Neural cell (in vitro differentiated cells): ENCODE measurements at regions not wholly inside any gene's neighbourhood (a gene's known extent, or its start where the extent isn't known, plus 50 kb on each side); places are given as distances from the start of the nearest gene placed in this dataset.
"Not testable (repeated sequence)": the region's sequence is repeated elsewhere in the genome, so short reads cannot be mapped to it uniquely, and the experiment has no call there.

ENCODE experiments used
- EP300 ChIP-seq: fragments of 450-650 bp; conservative IDR thresholded peaks from 2 replicates; pipeline ENCODE4 v1.6.1; 2014; ENCODE audit warnings: antibody characterized with exemption, mild to moderate bottlenecking, moderate library complexity; ENCODE audit not compliant: poor library complexity, severe bottlenecking
- RAD21 ChIP-seq: fragments of 450-650 bp; conservative IDR thresholded peaks from 2 replicates; pipeline ENCODE4 v1.6.1; 2014; ENCODE audit warnings: antibody characterized with exemption, mild to moderate bottlenecking, moderate library complexity
- TAF1 ChIP-seq: IDR thresholded peaks from 2 replicates; pipeline ENCODE4 v1.6.1; 2012; ENCODE audit warnings: low read depth
- TF ChIP-seq, protein P1 (sequence below): fragments of 450-650 bp; IDR thresholded peaks from 2 replicates; pipeline ENCODE4 v1.5.1; 2014; ENCODE audit warnings: antibody characterized with exemption, mild to moderate bottlenecking, moderate library complexity; ENCODE audit not compliant: poor library complexity, severe bottlenecking

DNA sequence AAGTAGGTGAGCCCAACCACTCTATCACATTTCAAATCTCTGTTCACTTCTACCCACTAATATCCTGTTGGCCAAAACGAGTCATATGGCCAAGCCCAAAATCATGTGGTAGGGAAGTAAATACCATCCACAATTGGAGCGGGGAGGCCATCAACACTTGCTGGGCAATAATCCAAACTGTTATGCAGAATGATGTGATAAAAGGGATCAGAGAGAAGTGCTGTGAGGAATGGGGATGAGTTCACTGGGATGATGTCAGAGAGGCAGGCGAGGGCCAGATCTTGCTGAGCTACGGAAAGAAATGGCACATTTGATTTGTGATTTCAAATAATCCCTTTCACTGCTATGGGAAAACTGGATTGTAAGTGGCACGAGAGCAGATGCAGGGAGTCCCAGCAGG lies 188.4 kb downstream of the NPIPA8 start:
- TF ChIP-seq, protein P1, sequence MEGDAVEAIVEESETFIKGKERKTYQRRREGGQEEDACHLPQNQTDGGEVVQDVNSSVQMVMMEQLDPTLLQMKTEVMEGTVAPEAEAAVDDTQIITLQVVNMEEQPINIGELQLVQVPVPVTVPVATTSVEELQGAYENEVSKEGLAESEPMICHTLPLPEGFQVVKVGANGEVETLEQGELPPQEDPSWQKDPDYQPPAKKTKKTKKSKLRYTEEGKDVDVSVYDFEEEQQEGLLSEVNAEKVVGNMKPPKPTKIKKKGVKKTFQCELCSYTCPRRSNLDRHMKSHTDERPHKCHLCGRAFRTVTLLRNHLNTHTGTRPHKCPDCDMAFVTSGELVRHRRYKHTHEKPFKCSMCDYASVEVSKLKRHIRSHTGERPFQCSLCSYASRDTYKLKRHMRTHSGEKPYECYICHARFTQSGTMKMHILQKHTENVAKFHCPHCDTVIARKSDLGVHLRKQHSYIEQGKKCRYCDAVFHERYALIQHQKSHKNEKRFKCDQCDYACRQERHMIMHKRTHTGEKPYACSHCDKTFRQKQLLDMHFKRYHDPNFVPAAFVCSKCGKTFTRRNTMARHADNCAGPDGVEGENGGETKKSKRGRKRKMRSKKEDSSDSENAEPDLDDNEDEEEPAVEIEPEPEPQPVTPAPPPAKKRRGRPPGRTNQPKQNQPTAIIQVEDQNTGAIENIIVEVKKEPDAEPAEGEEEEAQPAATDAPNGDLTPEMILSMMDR, result not testable (repeated sequence)
- TF ChIP-seq EP300, RAD21, TAF1: not testable (repeated sequence)
